Heart right ventricle (tissue), 16 donors: ENCODE measurements at regions not wholly inside any gene's neighbourhood (a gene's known extent, or its start where the extent isn't known, plus 50 kb on each side); places are given as distances from the start of the nearest gene placed in this dataset.

Experiments
- ATAC-seq, 8 donors: fragments of 200-7000 bp; cut with Tn5 transposase; one replicate each; pipeline ENCODE4 v1.9.1; 2020; ENCODE audit warnings: mild to moderate bottlenecking in 8 of 8, moderate library complexity in 8 of 8, moderate number of reproducible peaks in 1 of 8
- DNase-seq, 2 donors: peaks; one replicate each; pipeline ENCODE4 v3.0.0-alpha.2; 2020
- H3K27ac ChIP-seq, 10 donors: fragments of 200-600 bp; sonication (generic) in 2 of 10; one replicate each; pipeline versions ENCODE4 v1.5.0 to v1.8.0; 2020 to 2022; ENCODE audit warnings: mild to moderate bottlenecking in 3 of 10
- H3K27me3 ChIP-seq, 7 donors: fragments of 200-600 bp; one replicate each; pipeline ENCODE4 v1.8.0; 2021 to 2022; ENCODE audit warnings: mild to moderate bottlenecking in 2 of 7
- H3K36me3 ChIP-seq, 9 donors: fragments of 200-600 bp; sonication (generic) in 1 of 9; one replicate each; pipeline versions ENCODE4 v1.5.0 to v1.8.0; 2020 to 2022; ENCODE audit warnings: mild to moderate bottlenecking in 2 of 9
- H3K4me1 ChIP-seq, 9 donors: fragments of 200-600 bp; sonication (generic) in 1 of 9; one replicate each; pipeline versions ENCODE4 v1.5.0 to v1.8.0; 2020 to 2022; ENCODE audit warnings: mild to moderate bottlenecking in 4 of 9
- H3K4me3 ChIP-seq, 10 donors: fragments of 200-600 bp; sonication (generic) in 2 of 10; one replicate each; pipeline versions ENCODE4 v1.5.0 to v1.8.0; 2020 to 2022; ENCODE audit warnings: mild to moderate bottlenecking in 7 of 10, moderate library complexity in 2 of 10
- H3K9me3 ChIP-seq, 11 donors: fragments of 200-600 bp in 10 of 11; sonication (generic) in 2 of 11; one replicate each; pipeline versions ENCODE4 v1.5.0 to v1.8.0; 2013 to 2022; ENCODE audit warnings: mild to moderate bottlenecking in 2 of 11, control low read depth in 1 of 11, moderate library complexity in 1 of 11
- CTCF ChIP-seq, 9 donors: fragments of 200-600 bp; sonication (generic) in 2 of 9; IDR thresholded peaks; one replicate each; pipeline versions ENCODE4 v1.5.0 to v1.8.0; 2021 to 2022; ENCODE audit warnings: antibody characterized with exemption in 9 of 9, mild to moderate bottlenecking in 5 of 9, moderate library complexity in 1 of 9
- WGBS, 2 donors: extraction: QIAGEN DNeasy Blood & Tissue Kit; methylation state at CpG; one replicate each; pipeline ENCODE4 v1.1.7; 2013; ENCODE audit warnings: inconsistent platforms in 1 of 2; 5-methylcytosine and 5-hydroxymethylcytosine counted together
- intact Hi-C, 10 donors: fragments of 100-400 bp; cut with DNase I; formaldehyde crosslinking; loops; one replicate each; pipeline versions ENCODE4 v1.11.1 to v1.14.2; 2022
- donor health status: Arrhythmogenic right ventricular cardiomyopathy.
- donor health status: ischemic (EF 13 %, LVEDD 7.1; RV severe dilation, severe dysfunction).
- donor health status: healthy with polysubstance abuse.
- donor health status: DM: no; HTN: yes; CAD: no.
- donor health status: DM: no; HTN: no; CAD: no.
- donor health status: ischemic (EF 25% LVEDD 6.9; RV normal size, moderate dysfunction).
- donor health status: ischemic (EF 25% LVEDD 5.7; RV mildly dilated, moderate dysfunction).
- donor health status: healthy.
- donor health status: DM: yes; HTN: yes; CAD: no.
- donor health status: Ischemic cardiomyopathy.
- donor health status: ischemic (EF 35%, LVEDD 5.7; RV mildly dilated, moderate dysfunction).
- donor health status: nonischemic (EF 11% LVEDD 7.7; RV severe dilation, severe dysfunction).
- donor health status: DM: yes; HTN: yes; CAD: no.
- donor health status: PGD.
- donor health status: ischemic (EF 29% LVEDD 5.4; RV normal size, mild dysfunction).
- donor health status: nonischemic (EF 23%, LVEDD 6.1; RV moderate dilation, normal function).

- no peak overlapping the region for H3K4me3 ChIP-seq
- ATAC-seq (no peak), DNase-seq (no peak)
- H3K9me3 ChIP-seq: no peaks in the 10 kb centered on the region
- H3K4me1 ChIP-seq: no peaks in the 10 kb centered on the region
- no peak overlapping the region for H3K27ac ChIP-seq
- TF ChIP-seq CTCF (IDR thresholded peaks at IDR 0.05): no peak
- H3K27me3 ChIP-seq: peaks cover 0 to 7% (median 0%) of the 10 kb centered on the region in 7 donors
- H3K36me3 ChIP-seq: no peaks in the 10 kb centered on the region
- 86 to 93% methylated on average over 1 of the region's 1 CpG for WGBS, 2 donors
- intact Hi-C loops: no loop called here
Observed at GRCh38 chr4:154084864-154085263, 296.0 kb upstream of the SFRP2 start.

GRCh38 chr4:154082760-154083535 lies 294.1 kb upstream of the SFRP2 start:
- no peaks in the 10 kb centered on the region for H3K9me3 ChIP-seq
- H3K27me3 ChIP-seq: peaks cover 0 to 7% (median 0%) of the 10 kb centered on the region in 7 donors
- H3K4me3 ChIP-seq: no peak overlapping the region
- DNase-seq (no peak), ATAC-seq (no peak)
- H3K4me1 ChIP-seq: no peaks in the 10 kb centered on the region
- WGBS, 2 donors: 66 to 78% methylated on average over 5 of the region's 5 CpGs
- no peak overlapping the region for H3K27ac ChIP-seq
- H3K36me3 ChIP-seq: no peaks in the 10 kb centered on the region
- intact Hi-C loops: no loop called here
- TF ChIP-seq CTCF (IDR thresholded peaks at IDR 0.05): peak in 2 of 9 donors; percentile 8 to 16

GRCh38 chr4:154081391-154081790 lies 292.5 kb upstream of the SFRP2 start:
- no peak overlapping the region for H3K27ac ChIP-seq
- H3K4me3 ChIP-seq: no peak overlapping the region
- DNase-seq: no peak
- intact Hi-C loops: no loop called here
- ATAC-seq: no peak
- H3K9me3 ChIP-seq: no peaks in the 10 kb centered on the region
- no peak for TF ChIP-seq CTCF (IDR thresholded peaks at IDR 0.05)
- no peaks in the 10 kb centered on the region for H3K36me3 ChIP-seq
- H3K4me1 ChIP-seq: no peaks in the 10 kb centered on the region
- H3K27me3 ChIP-seq: peaks cover 0 to 7% (median 0%) of the 10 kb centered on the region in 7 donors
- 79 to 80% methylated on average over 2 of the region's 2 CpGs for WGBS, 2 donors

GRCh38 chr4:154078504-154079350 lies 289.8 kb upstream of the SFRP2 start:
- 76 to 80% methylated on average over 8 of the region's 8 CpGs for WGBS, 2 donors
- no peaks in the 10 kb centered on the region for H3K36me3 ChIP-seq
- ATAC-seq: no peak
- intact Hi-C loops: no loop called here
- no peak for DNase-seq
- peaks cover 0 to 7% (median 0%) of the 10 kb centered on the region in 7 donors for H3K27me3 ChIP-seq
- no peaks in the 10 kb centered on the region for H3K4me1 ChIP-seq
- no peak for TF ChIP-seq CTCF (IDR thresholded peaks at IDR 0.05)
- no peak overlapping the region for H3K27ac ChIP-seq
- no peaks in the 10 kb centered on the region for H3K9me3 ChIP-seq
- no peak overlapping the region for H3K4me3 ChIP-seq
